Kidney (tissue), 13 donors: ENCODE measurements at regions not wholly inside any gene's neighbourhood (a gene's known extent, or its start where the extent isn't known, plus 50 kb on each side); places are given as distances from the start of the nearest gene placed in this dataset.
"Not testable (repeated sequence)": the region's sequence is repeated elsewhere in the genome, so short reads cannot be mapped to it uniquely, and the experiment has no call there.

Source experiments
- DNase-seq, 5 donors: peaks; one replicate each; pipeline ENCODE4 v3.0.0-alpha.2; 2013 to 2020
- FAIRE-seq: peaks from 2 replicates; lab custom pipeline; 2012; peaks lifted over from hg19 to GRCh38; lab: Jason Lieb, UNC
- H3K27ac ChIP-seq, 2 donors: one replicate each; pipeline ENCODE4 v1.7.0; 2013; ENCODE audit warnings: low read depth in 2 of 2, low read length in 2 of 2, inconsistent platforms in 1 of 2
- H3K27me3 ChIP-seq: one replicate; pipeline ENCODE4 v1.7.1; 2013; ENCODE audit warnings: low read length, inconsistent platforms; ENCODE audit not compliant: control insufficient read depth, insufficient read depth
- H3K36me3 ChIP-seq, 3 donors: one replicate each; pipeline versions ENCODE4 v1.7.0 to v1.7.1; 2013; ENCODE audit warnings: low read length in 3 of 3, control low read depth in 1 of 3, inconsistent platforms in 1 of 3; ENCODE audit not compliant: insufficient read depth in 3 of 3, control insufficient read depth in 2 of 3
- H3K4me1 ChIP-seq, 3 donors: one replicate each; pipeline versions ENCODE4 v1.7.0 to v1.7.1; 2013; ENCODE audit warnings: low read length in 3 of 3, inconsistent platforms in 1 of 3, low read depth in 1 of 3; ENCODE audit not compliant: control insufficient read depth in 2 of 3, insufficient read depth in 2 of 3
- H3K4me3 ChIP-seq, 3 donors: one replicate each; pipeline versions ENCODE4 v1.7.0 to v1.8.1; 2013; ENCODE audit warnings: low read length in 3 of 3, control low read depth in 1 of 3, inconsistent platforms in 1 of 3
- H3K9ac ChIP-seq, 3 donors: one replicate each; pipeline versions ENCODE4 v1.7.0 to v1.7.1; 2013; ENCODE audit warnings: low read length in 3 of 3, control low read depth in 1 of 3, inconsistent platforms in 1 of 3
- H3K9me3 ChIP-seq, 3 donors: one replicate each; pipeline versions ENCODE4 v1.7.0 to v1.7.1; 2013; ENCODE audit warnings: low read length in 3 of 3, control low read depth in 1 of 3, inconsistent platforms in 1 of 3; ENCODE audit not compliant: control insufficient read depth in 2 of 3, insufficient read depth in 1 of 3
- intact Hi-C: fragments of 100-400 bp; cut with DNase I; formaldehyde crosslinking; loops from one replicate; pipeline ENCODE4 v1.11.1; 2022
- TF ChIP-seq, protein P1 (sequence below): IDR thresholded peaks from 3 replicates; pipeline ENCODE4 v1.5.1; 2012; ENCODE audit warnings: mild to moderate bottlenecking, moderate library complexity, borderline replicate concordance; ENCODE audit not compliant: insufficient read depth; ENCODE audit errors: extremely low read depth
- donor health status: control.
- donor health status: control.
- donor health status: control.
- donor health status: control.
- donor health status: control.
- donor health status: DM: yes; HTN: yes; CAD: no.
- donor health status: Normal renal cell carcinoma (clear cell type).

DNA sequence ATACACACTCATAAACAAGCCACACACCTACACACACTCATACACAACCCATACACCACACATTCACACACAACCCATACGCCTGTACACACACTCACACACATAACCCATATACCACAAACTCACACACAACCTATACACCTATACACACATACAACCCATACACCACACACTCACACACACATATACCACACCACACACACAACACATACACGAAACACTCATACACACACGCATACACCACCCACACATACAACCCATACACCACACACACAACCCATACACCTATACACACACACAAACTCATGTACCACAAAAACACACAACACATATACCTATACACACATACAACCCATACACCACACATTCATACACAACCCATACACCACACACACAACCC is 164.3 kb downstream of the TMEM121 start:
- no peak overlapping the region for H3K9ac ChIP-seq
- no peak overlapping the region for H3K27ac ChIP-seq
- no peak for DNase-seq
- H3K4me3 ChIP-seq, result peak overlapping the region in 1 of 3 donors; percentile 16
- peaks cover 0 to 11% (median 0%) of the 10 kb centered on the region in 3 donors for H3K9me3 ChIP-seq
- FAIRE-seq, result no peak
- no peaks in the 10 kb centered on the region for H3K36me3 ChIP-seq
- TF ChIP-seq, protein P1, sequence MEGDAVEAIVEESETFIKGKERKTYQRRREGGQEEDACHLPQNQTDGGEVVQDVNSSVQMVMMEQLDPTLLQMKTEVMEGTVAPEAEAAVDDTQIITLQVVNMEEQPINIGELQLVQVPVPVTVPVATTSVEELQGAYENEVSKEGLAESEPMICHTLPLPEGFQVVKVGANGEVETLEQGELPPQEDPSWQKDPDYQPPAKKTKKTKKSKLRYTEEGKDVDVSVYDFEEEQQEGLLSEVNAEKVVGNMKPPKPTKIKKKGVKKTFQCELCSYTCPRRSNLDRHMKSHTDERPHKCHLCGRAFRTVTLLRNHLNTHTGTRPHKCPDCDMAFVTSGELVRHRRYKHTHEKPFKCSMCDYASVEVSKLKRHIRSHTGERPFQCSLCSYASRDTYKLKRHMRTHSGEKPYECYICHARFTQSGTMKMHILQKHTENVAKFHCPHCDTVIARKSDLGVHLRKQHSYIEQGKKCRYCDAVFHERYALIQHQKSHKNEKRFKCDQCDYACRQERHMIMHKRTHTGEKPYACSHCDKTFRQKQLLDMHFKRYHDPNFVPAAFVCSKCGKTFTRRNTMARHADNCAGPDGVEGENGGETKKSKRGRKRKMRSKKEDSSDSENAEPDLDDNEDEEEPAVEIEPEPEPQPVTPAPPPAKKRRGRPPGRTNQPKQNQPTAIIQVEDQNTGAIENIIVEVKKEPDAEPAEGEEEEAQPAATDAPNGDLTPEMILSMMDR, result no peak
- H3K27me3 ChIP-seq, result no peaks in the 10 kb centered on the region
- intact Hi-C loops, result no loop called here
- H3K4me1 ChIP-seq, result no peaks in the 10 kb centered on the region

- H3K27ac ChIP-seq, intact Hi-C loops, H3K9ac ChIP-seq, H3K4me3 ChIP-seq, H3K4me1 ChIP-seq, FAIRE-seq, H3K27me3 ChIP-seq, H3K36me3 ChIP-seq: not testable (repeated sequence)
- peak in 1 of 5 donors; percentile 33 for DNase-seq
- H3K9me3 ChIP-seq, result peaks cover 0 to 11% (median 0%) of the 10 kb centered on the region in 3 donors
These were observed 165.1 kb downstream of the TMEM121 start for GRCh38 chr14:105691321-105692109.

DNA sequence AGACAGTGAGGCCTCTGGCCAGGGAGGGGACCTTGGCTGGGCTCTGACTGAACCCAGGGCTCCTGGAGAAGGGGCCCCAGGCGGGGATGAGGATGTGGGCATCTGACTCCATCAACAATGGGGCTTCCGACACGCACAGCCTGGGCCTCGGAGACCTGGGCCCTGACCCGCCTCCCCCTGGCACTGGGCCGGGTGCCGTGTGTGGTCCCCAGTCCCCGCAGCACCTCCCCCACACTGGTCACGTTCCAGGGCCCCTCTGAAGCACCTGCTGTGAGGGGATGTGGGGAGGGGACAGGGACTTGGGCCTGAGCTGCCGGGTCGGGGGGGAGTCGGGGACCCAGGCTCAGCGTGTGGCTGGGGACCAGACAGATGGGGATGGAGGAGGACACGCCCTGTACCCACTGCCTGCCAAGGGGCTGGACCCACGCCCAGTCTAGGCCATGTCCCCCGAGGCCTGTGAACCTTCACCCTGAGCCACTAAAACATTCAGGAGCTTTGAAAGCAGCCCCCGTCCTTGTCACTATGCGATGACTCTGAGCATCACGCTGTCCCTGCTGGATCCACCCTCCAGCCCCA is 165.8 kb downstream of the TMEM121 start:
- H3K27me3 ChIP-seq, H3K4me3 ChIP-seq, H3K9ac ChIP-seq, H3K4me1 ChIP-seq, H3K27ac ChIP-seq, intact Hi-C loops, DNase-seq, H3K36me3 ChIP-seq, FAIRE-seq: not testable (repeated sequence)
- H3K9me3 ChIP-seq, result peaks cover 0 to 11% (median 0%) of the 10 kb centered on the region in 3 donors

DNA sequence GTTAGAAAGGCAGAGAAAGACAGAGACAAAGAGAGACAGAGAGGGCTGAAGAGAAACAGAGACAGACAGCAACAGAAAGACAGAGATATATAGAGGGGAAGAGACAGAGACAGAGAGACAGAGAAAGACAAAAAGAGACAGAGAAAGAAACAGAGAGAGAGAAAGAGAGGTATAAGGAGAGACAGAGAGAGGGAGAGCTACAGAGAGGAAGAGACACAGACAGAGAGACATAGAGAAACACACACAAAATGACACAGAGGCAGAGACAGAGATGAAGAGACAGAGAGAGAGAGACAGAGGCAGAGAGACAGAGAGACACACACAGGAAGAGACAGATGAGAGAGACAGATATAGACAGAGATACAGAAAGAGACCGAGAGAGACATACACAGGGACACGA is 168.6 kb downstream of the TMEM121 start:
- H3K9ac ChIP-seq, result no peak overlapping the region
- FAIRE-seq, result no peak

GRCh38 chr14:105696388-105696787 is 170.0 kb downstream of the TMEM121 start:
- intact Hi-C loops, H3K4me1 ChIP-seq, H3K9me3 ChIP-seq, H3K36me3 ChIP-seq, H3K27ac ChIP-seq, H3K4me3 ChIP-seq, FAIRE-seq, H3K9ac ChIP-seq, DNase-seq, H3K27me3 ChIP-seq: not testable (repeated sequence)

More for the DNA sequence above, 168.6 kb downstream of the TMEM121 start:
- H3K4me1 ChIP-seq, result no peaks in the 10 kb centered on the region
- H3K36me3 ChIP-seq, result no peaks in the 10 kb centered on the region
- intact Hi-C loops, result no loop called here
- DNase-seq, result no peak
- H3K4me3 ChIP-seq, result no peak overlapping the region
- H3K27ac ChIP-seq, result no peak overlapping the region
- no peaks in the 10 kb centered on the region for H3K27me3 ChIP-seq
- TF ChIP-seq, protein P1, result no peak
- H3K9me3 ChIP-seq, result peaks cover 0 to 13% (median 0%) of the 10 kb centered on the region in 3 donors

DNA sequence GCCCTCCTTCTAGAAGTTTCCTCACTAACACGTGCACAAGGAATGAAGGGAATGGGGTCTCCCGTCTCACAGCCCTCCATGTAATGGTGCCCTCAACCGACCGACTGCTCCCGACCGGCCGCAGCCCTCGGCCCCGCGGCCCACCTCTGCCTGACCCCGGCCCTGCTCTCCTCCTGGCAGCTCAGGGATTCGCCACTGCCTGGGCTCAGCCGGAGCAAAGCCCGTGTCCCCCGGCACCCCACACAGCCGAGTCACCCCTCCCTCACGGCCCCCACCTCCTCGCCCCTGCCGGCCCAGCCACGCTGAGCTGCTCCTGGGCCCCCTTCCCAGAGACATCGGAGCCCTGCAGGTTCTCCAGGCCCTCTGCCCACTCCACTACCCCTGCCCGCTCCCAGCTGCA is 171.0 kb downstream of the TMEM121 start:
- H3K4me1 ChIP-seq, H3K9ac ChIP-seq, H3K9me3 ChIP-seq, H3K27ac ChIP-seq, H3K4me3 ChIP-seq, H3K36me3 ChIP-seq, H3K27me3 ChIP-seq, FAIRE-seq, intact Hi-C loops: not testable (repeated sequence)
- DNase-seq, result peak in 1 of 5 donors; percentile 61
